HCT116 (cell line): ENCODE measurements at regions not wholly inside any gene's neighbourhood (a gene's known extent, or its start where the extent isn't known, plus 50 kb on each side); places are given as distances from the start of the nearest gene placed in this dataset.

ENCODE experiments used
- ATAC-seq: fragments of 200-7000 bp; cut with Tn5 transposase; 2 replicates; pipeline ENCODE4 v1.9.1; 2020; ENCODE audit warnings: mild to moderate bottlenecking, moderate library complexity
- BruUV-seq: library from RNA; stranded (reverse); fragments of 400-500 nt; replicated peaks from 2 replicates; lab custom pipeline; 2021; lab: Mats Ljungman, UMichigan
- CTCF ChIA-PET: fragments of 300-600 bp; sonication (Branson Sonifier 250); formaldehyde crosslinking; loops from one replicate; lab custom pipeline; 2021; ENCODE audit warnings: antibody characterized with exemption; lab: Charles Lee
- POLR2A ChIA-PET: fragments of 300-600, 350-600 bp; sonication (Branson Sonifier 250); formaldehyde crosslinking; loops from one replicate; lab custom pipeline; 2021; ENCODE audit warnings: antibody characterized with exemption; lab: Charles Lee
- RAD21 ChIA-PET, 2 experiments: fragments of 300-600 bp; sonication (Branson Sonifier 250); formaldehyde crosslinking; loops; one replicate each; lab custom pipeline; 2023; ENCODE audit warnings: low total read pairs in 2 of 2; ENCODE audit not compliant: uncharacterized antibody in 2 of 2, unreplicated experiment in 2 of 2, low non-redundant PET in 1 of 2; lab: Charles Lee
- DNase-seq: peaks from one replicate; pipeline ENCODE4 v3.0.0-alpha.2; 2010; ENCODE audit warnings: low read depth, low spot score
- H2AFZ ChIP-seq: fragments of 200-600 bp; shearing (Covaris generic), sonication (generic); 2 replicates; pipeline ENCODE4 v1.6.1; 2017; ENCODE audit warnings: low read depth, mixed run types, mixed read lengths, antibody characterized with exemption, low read length; ENCODE audit not compliant: poor library complexity, severe bottlenecking
- H3K27ac ChIP-seq: 2 replicates; pipeline ENCODE4 v1.5.1; 2012; ENCODE audit warnings: low read depth, low read length
- H3K27me3 ChIP-seq: fragments of 200-600 bp; sonication (generic); 2 replicates; pipeline ENCODE4 v1.6.1; 2016; ENCODE audit warnings: mixed run types, low read length, mixed read lengths; ENCODE audit not compliant: insufficient read depth
- H3K36me3 ChIP-seq, 2 experiments: fragments of 200-500 bp in 1 of 2; fragments of 200-600 bp in 1 of 2; sonication (Bioruptor generic) in 1 of 2; sonication (generic) in 1 of 2; 2 replicates each; pipeline versions ENCODE4 v1.5.1 to v1.6.1; 2014 to 2016; ENCODE audit warnings: low read length in 2 of 2, inconsistent platforms in 1 of 2, mixed read lengths in 1 of 2, mixed run types in 1 of 2; ENCODE audit not compliant: insufficient read depth in 2 of 2, control insufficient read depth in 1 of 2
- H3K4me1 ChIP-seq, 2 experiments: fragments of 200-600 bp in 1 of 2; sonication (generic) in 1 of 2; 2 replicates each; pipeline versions ENCODE4 v1.5.1 to v1.6.1; 2012 to 2017; ENCODE audit warnings: low read length in 2 of 2, inconsistent platforms in 1 of 2, mild to moderate bottlenecking in 1 of 2, mixed read lengths in 1 of 2, mixed run types in 1 of 2, moderate library complexity in 1 of 2; ENCODE audit not compliant: insufficient read depth in 2 of 2, control insufficient read depth in 1 of 2
- H3K4me2 ChIP-seq: fragments of 200-600 bp; sonication (generic); 2 replicates; pipeline ENCODE4 v1.6.1; 2017; ENCODE audit warnings: mixed run types, low read length, mixed read lengths
- H3K4me3 ChIP-seq, 2 experiments: fragments of 200-600 bp in 1 of 2; sonication (generic) in 1 of 2; replicated peaks in 1 of 2; 2 replicates each; pipeline ENCODE4 v1.5.1; 2011 to 2016; ENCODE audit warnings: low read length in 2 of 2, control low read depth in 1 of 2, low read depth in 1 of 2, mild to moderate bottlenecking in 1 of 2, mixed read lengths in 1 of 2, mixed run types in 1 of 2
- H3K79me2 ChIP-seq: fragments of 200-600 bp; sonication (generic); 2 replicates; pipeline ENCODE4 v1.6.1; 2017; ENCODE audit warnings: mild to moderate bottlenecking, mixed run types, low read length, moderate library complexity, mixed read lengths; ENCODE audit not compliant: insufficient read depth
- H3K9ac ChIP-seq: fragments of 200-600 bp; sonication (generic); 2 replicates; pipeline ENCODE4 v1.6.1; 2016; ENCODE audit warnings: low read length, mixed read lengths
- H3K9me2 ChIP-seq: fragments of 200-600 bp; sonication (generic), shearing (Covaris generic); 2 replicates; pipeline ENCODE4 v1.6.1; 2017; ENCODE audit warnings: mixed run types, mild to moderate bottlenecking, moderate library complexity; ENCODE audit not compliant: insufficient read depth
- H3K9me3 ChIP-seq, 2 experiments: fragments of 200-500 bp in 1 of 2; fragments of 200-600 bp in 1 of 2; sonication (Bioruptor generic) in 1 of 2; sonication (generic) in 1 of 2; 2 replicates each; pipeline ENCODE4 v1.6.1; 2014 to 2017; ENCODE audit warnings: low read length in 2 of 2, mixed read lengths in 2 of 2, inconsistent platforms in 1 of 2, low read depth in 1 of 2, mild to moderate bottlenecking in 1 of 2, mixed run types in 1 of 2, moderate library complexity in 1 of 2; ENCODE audit not compliant: control insufficient read depth in 1 of 2, insufficient read depth in 1 of 2
- H4K20me1 ChIP-seq: fragments of 200-600 bp; sonication (generic), shearing (Covaris generic); 2 replicates; pipeline ENCODE4 v1.6.1; 2017; ENCODE audit warnings: mixed run types, mild to moderate bottlenecking, moderate library complexity; ENCODE audit not compliant: insufficient read depth
- ATF3 ChIP-seq: IDR thresholded peaks from 2 replicates; pipeline ENCODE4 v1.6.1; 2012
- CBX3 ChIP-seq: IDR thresholded peaks from 2 replicates; pipeline ENCODE4 v1.6.1; 2012; ENCODE audit warnings: low read depth
- CTCF ChIP-seq, 3 experiments: fragments of 200-600 bp in 1 of 3; sonication (generic) in 1 of 3; IDR thresholded peaks in 2 of 3; conservative IDR thresholded peaks in 1 of 3; 2 replicates each; pipeline ENCODE4 v1.5.1; 2012 to 2017; ENCODE audit warnings: low read depth in 2 of 3, low read length in 2 of 3, antibody characterized with exemption in 1 of 3, borderline replicate concordance in 1 of 3, control low read depth in 1 of 3, mild to moderate bottlenecking in 1 of 3, mixed read lengths in 1 of 3, mixed run types in 1 of 3, moderate library complexity in 1 of 3; ENCODE audit not compliant: insufficient read depth in 1 of 3
- EGR1 ChIP-seq: IDR thresholded peaks from 2 replicates; pipeline ENCODE4 v1.6.1; 2012; ENCODE audit warnings: low read depth
- ELF1 ChIP-seq: IDR thresholded peaks from 2 replicates; pipeline ENCODE4 v1.6.1; 2012; ENCODE audit warnings: low read depth, borderline replicate concordance
- FOSL1 ChIP-seq: IDR thresholded peaks from 2 replicates; pipeline ENCODE4 v1.6.1; 2012; ENCODE audit warnings: low read depth
- RAD21 ChIP-seq: IDR thresholded peaks from 2 replicates; pipeline ENCODE4 v1.6.1; 2012; ENCODE audit warnings: low read depth, mild to moderate bottlenecking
- SRF ChIP-seq: IDR thresholded peaks from 2 replicates; pipeline ENCODE4 v1.6.1; 2012; ENCODE audit warnings: low read depth
- TCF7L2 ChIP-seq: IDR thresholded peaks from 2 replicates; pipeline ENCODE4 v1.7.0; 2011; ENCODE audit warnings: borderline replicate concordance, inconsistent platforms; ENCODE audit not compliant: insufficient read depth, insufficient read length; ENCODE audit errors: extremely low read depth
- YY1 ChIP-seq: IDR thresholded peaks from 2 replicates; pipeline ENCODE4 v1.6.1; 2011; ENCODE audit warnings: low read length, low read depth, moderate library complexity, mild to moderate bottlenecking; ENCODE audit not compliant: insufficient replicate concordance; ENCODE audit errors: extremely low read depth
- ZBTB33 ChIP-seq: IDR thresholded peaks from 2 replicates; pipeline ENCODE4 v1.6.1; 2011; ENCODE audit warnings: mild to moderate bottlenecking, low read length, moderate library complexity; ENCODE audit not compliant: insufficient replicate concordance; ENCODE audit errors: extremely low read depth
- ZNF274 ChIP-seq: fragments of 200-500 bp; sonication (Bioruptor generic); IDR thresholded peaks from 2 replicates; pipeline ENCODE4 v1.6.1; 2014; ENCODE audit warnings: mild to moderate bottlenecking, low read depth, low read length, inconsistent platforms
- intact Hi-C: fragments of 100-400 bp; cut with micrococcal nuclease; formaldehyde crosslinking; loops from 2 replicates; pipeline ENCODE4 v1.10.0; 2022

GRCh38 chr10:64977915-64978314, 1456.7 kb downstream of the REEP3 start:
- intact Hi-C loops, result loop anchor here (5.0 kb wide), 2 partner anchors 1204 to 1954 kb away; no protein-coding TSS in a partner anchor
- H3K9me3 ChIP-seq, result no peaks in the 10 kb centered on the region
- no peak overlapping the region for H3K27ac ChIP-seq
- DNase-seq (no peak), ATAC-seq (no peak)
- no peaks in the 10 kb centered on the region for H3K79me2 ChIP-seq
- no TSS peak for BruUV-seq
- no peaks in the 10 kb centered on the region for H3K4me1 ChIP-seq
- ChIA-PET RAD21 (no interaction called here), CTCF (no interaction called here), POLR2A (no interaction called here)
- TF ChIP-seq ZNF274, result no peak
- TF ChIP-seq CTCF (IDR thresholded peaks at IDR 0.05 in 2 of 3, conservative IDR thresholded peaks at IDR 0.05 in 1 of 3; ENCODE audit: borderline replicate concordance in 1 of 3, insufficient read depth in 1 of 3, low read depth in 2 of 3, low read length in 2 of 3), result peak in 1 of 3 experiments; percentile 9; a peak in 2 of 6 replicates
- peak; percentile 45; the same call in 1 of the 2 replicates for TF ChIP-seq RAD21
- H3K9ac ChIP-seq, result no peak overlapping the region
- no peaks in the 10 kb centered on the region for H3K36me3 ChIP-seq
- no peaks in the 10 kb centered on the region for H3K27me3 ChIP-seq
- no peaks in the 10 kb centered on the region for H4K20me1 ChIP-seq
- H3K9me2 ChIP-seq, result no peaks in the 10 kb centered on the region
- H2AFZ ChIP-seq, result no peak overlapping the region
- H3K4me2 ChIP-seq, result no peak overlapping the region
- no peak overlapping the region for H3K4me3 ChIP-seq

- Histone ChIP-seq H2AFZ (no peak overlapping the region), H3K4me2 (no peak overlapping the region), H3K9me2 (no peaks in the 10 kb centered on the region), H3K79me2 (no peaks in the 10 kb centered on the region), H3K27me3 (no peaks in the 10 kb centered on the region), H3K9me3 (no peaks in the 10 kb centered on the region), H3K27ac (no peak overlapping the region), H4K20me1 (no peaks in the 10 kb centered on the region), H3K4me1 (no peaks in the 10 kb centered on the region), H3K9ac (no peak overlapping the region), H3K36me3 (no peaks in the 10 kb centered on the region), H3K4me3 (no peak overlapping the region)
- ChIA-PET CTCF (no interaction called here), POLR2A (no interaction called here), RAD21 (no interaction called here)
- ATAC-seq (no peak), DNase-seq (no peak)
- intact Hi-C loops, result no loop called here
- BruUV-seq, result no TSS peak
- TF ChIP-seq ATF3 (no peak), ELF1 (no peak), ZNF274 (no peak), TCF7L2 (no peak), FOSL1 (no peak), CBX3 (no peak), YY1 (no peak), SRF (no peak), ZBTB33 (no peak), RAD21 (no peak), EGR1 (no peak)
Measured at GRCh38 chr10:64996886-64997285, 1475.7 kb downstream of the REEP3 start.
